Mammary epithelial cell (primary cell): ENCODE measurements at regions not wholly inside any gene's neighbourhood (a gene's known extent, or its start where the extent isn't known, plus 50 kb on each side); places are given as distances from the start of the nearest gene placed in this dataset.

Experiments used
- CTCF ChIP-seq, 2 donors: IDR thresholded peaks in 1 of 2; conservative IDR thresholded peaks in 1 of 2; 2 replicates each; pipeline ENCODE4 v1.5.1; 2011 to 2012; ENCODE audit warnings: inconsistent platforms in 2 of 2, low read length in 2 of 2, mild to moderate bottlenecking in 2 of 2, control low read depth in 1 of 2, low read depth in 1 of 2; ENCODE audit not compliant: insufficient read depth in 1 of 2; ENCODE audit errors: extremely low read depth in 1 of 2
- EZH2 ChIP-seq: IDR thresholded peaks from 2 replicates; pipeline ENCODE4 v1.6.1; 2012; ENCODE audit warnings: low read length, inconsistent platforms, borderline replicate concordance

GRCh38 chr14:71508901-71509300, 423.3 kb upstream of the RGS6 start:
- no peak for TF ChIP-seq CTCF (conservative IDR thresholded peaks at IDR 0.05 in 1 of 2, IDR thresholded peaks at IDR 0.05 in 1 of 2; ENCODE audit: extremely low read depth in 1 of 2, insufficient read depth in 1 of 2, low read depth in 1 of 2, low read length in 2 of 2)
- TF ChIP-seq EZH2: no peak
